GM12878 (cell line): ENCODE measurements at regions not wholly inside any gene's neighbourhood (a gene's known extent, or its start where the extent isn't known, plus 50 kb on each side); places are given as distances from the start of the nearest gene placed in this dataset.

Experiments used
- CTCF ChIP-seq, 3 experiments: IDR thresholded peaks in 2 of 3; conservative IDR thresholded peaks in 1 of 3; 2 replicates each; pipeline ENCODE4 v1.5.1; 2011; ENCODE audit warnings: low read depth in 3 of 3, low read length in 3 of 3, mild to moderate bottlenecking in 3 of 3, control low read depth in 2 of 3, moderate library complexity in 2 of 3, inconsistent platforms in 1 of 3, mixed read lengths in 1 of 3; ENCODE audit not compliant: control insufficient read depth in 2 of 3, insufficient read depth in 1 of 3; ENCODE audit errors: extremely low read depth in 1 of 3
- MXI1 ChIP-seq: fragments of 150-350 bp; IDR thresholded peaks from 2 replicates; pipeline ENCODE4 v1.6.1; 2011; ENCODE audit warnings: low read depth, mild to moderate bottlenecking, inconsistent platforms, low read length, improper control_type of control experiment
- SMARCA5 ChIP-seq: fragments of 450-650 bp; IDR thresholded peaks from 2 replicates; pipeline ENCODE4 v1.6.1; 2017; ENCODE audit warnings: mild to moderate bottlenecking
- ZNF24 ChIP-seq: fragments of 450-650 bp; IDR thresholded peaks from 2 replicates; pipeline ENCODE4 v1.6.1; 2017; ENCODE audit warnings: antibody characterized with exemption, mild to moderate bottlenecking
- TF ChIP-seq, protein P1 (sequence below): IDR thresholded peaks from 2 replicates; pipeline ENCODE4 v1.6.1; 2011; ENCODE audit warnings: low read depth, mild to moderate bottlenecking, low read length, moderate library complexity, borderline replicate concordance; ENCODE audit errors: extremely low read depth
- TF ChIP-seq, protein P2 (sequence below): fragments of 450-650 bp; IDR thresholded peaks from 2 replicates; pipeline ENCODE4 v1.6.1; 2018; ENCODE audit warnings: mild to moderate bottlenecking, low read depth, moderate library complexity; ENCODE audit not compliant: partially characterized antibody

DNA sequence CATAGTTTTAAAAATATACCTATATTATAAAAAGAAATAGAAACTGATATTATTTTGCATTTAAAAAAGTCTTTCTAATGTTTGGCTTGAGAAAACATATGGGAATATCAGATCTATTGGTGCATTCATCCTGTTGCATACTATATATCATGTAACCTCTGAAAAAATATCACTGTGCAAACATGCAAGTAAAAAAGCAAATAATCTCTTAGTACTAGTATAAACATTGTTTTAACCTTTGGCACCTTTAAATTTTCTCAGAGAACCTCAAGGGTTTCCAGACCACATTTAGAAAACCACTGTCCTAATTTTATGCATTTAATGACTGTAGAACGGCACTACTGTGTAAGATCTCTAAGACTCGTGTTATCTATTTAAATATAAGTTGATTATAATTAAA lies 416.8 kb downstream of the LRFN5 start:
- TF ChIP-seq MXI1 (no peak), CTCF (IDR thresholded peaks at IDR 0.05 in 2 of 3, conservative IDR thresholded peaks at IDR 0.05 in 1 of 3; ENCODE audit: control insufficient read depth in 2 of 3, extremely low read depth in 1 of 3, insufficient read depth in 1 of 3, low read depth in 3 of 3, low read length in 3 of 3) (no peak), SMARCA5 (no peak), ZNF24 (no peak)
- TF ChIP-seq, protein P1, sequence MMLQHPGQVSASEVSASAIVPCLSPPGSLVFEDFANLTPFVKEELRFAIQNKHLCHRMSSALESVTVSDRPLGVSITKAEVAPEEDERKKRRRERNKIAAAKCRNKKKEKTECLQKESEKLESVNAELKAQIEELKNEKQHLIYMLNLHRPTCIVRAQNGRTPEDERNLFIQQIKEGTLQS = no peak
- TF ChIP-seq, protein P2, sequence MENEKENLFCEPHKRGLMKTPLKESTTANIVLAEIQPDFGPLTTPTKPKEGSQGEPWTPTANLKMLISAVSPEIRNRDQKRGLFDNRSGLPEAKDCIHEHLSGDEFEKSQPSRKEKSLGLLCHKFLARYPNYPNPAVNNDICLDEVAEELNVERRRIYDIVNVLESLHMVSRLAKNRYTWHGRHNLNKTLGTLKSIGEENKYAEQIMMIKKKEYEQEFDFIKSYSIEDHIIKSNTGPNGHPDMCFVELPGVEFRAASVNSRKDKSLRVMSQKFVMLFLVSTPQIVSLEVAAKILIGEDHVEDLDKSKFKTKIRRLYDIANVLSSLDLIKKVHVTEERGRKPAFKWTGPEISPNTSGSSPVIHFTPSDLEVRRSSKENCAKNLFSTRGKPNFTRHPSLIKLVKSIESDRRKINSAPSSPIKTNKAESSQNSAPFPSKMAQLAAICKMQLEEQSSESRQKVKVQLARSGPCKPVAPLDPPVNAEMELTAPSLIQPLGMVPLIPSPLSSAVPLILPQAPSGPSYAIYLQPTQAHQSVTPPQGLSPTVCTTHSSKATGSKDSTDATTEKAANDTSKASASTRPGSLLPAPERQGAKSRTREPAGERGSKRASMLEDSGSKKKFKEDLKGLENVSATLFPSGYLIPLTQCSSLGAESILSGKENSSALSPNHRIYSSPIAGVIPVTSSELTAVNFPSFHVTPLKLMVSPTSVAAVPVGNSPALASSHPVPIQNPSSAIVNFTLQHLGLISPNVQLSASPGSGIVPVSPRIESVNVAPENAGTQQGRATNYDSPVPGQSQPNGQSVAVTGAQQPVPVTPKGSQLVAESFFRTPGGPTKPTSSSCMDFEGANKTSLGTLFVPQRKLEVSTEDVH = no peak
